H1 (cell line): ENCODE measurements at regions not wholly inside any gene's neighbourhood (a gene's known extent, or its start where the extent isn't known, plus 50 kb on each side); places are given as distances from the start of the nearest gene placed in this dataset.

ENCODE experiments used
- CTCF ChIA-PET: fragments of 300-600 bp; sonication (Branson Sonifier 250); formaldehyde crosslinking; loops from one replicate; lab custom pipeline; 2021; ENCODE audit not compliant: partially characterized antibody; lab: Charles Lee
- POLR2A ChIA-PET: fragments of 300-600 bp; sonication (Branson Sonifier 250); formaldehyde crosslinking; loops from one replicate; lab custom pipeline; 2021; ENCODE audit warnings: inconsistent platforms; ENCODE audit not compliant: partially characterized antibody; lab: Charles Lee
- DNase-seq, 2 experiments: peaks; one replicate each; pipeline versions ENCODE4 v3.0.0 to v3.0.0-alpha.2; 2010 to 2022; ENCODE audit warnings: low spot score in 2 of 2, low read depth in 1 of 2, mixed read lengths in 1 of 2
- FAIRE-seq: peaks from 2 replicates; lab custom pipeline; 2011; peaks lifted over from hg19 to GRCh38; lab: Jason Lieb, UNC
- H2AFZ ChIP-seq: 2 replicates; pipeline ENCODE4 v1.8.1; 2012; ENCODE audit warnings: low read length, inconsistent platforms
- H2AK5ac ChIP-seq: 2 replicates; pipeline ENCODE4 v1.6.1; 2013; ENCODE audit warnings: low read depth, low read length
- H2BK120ac ChIP-seq: replicated peaks from 2 replicates; pipeline ENCODE3; 2013; ENCODE audit warnings: low read depth, low read length, inconsistent platforms
- H2BK12ac ChIP-seq: 2 replicates; pipeline ENCODE4 v1.6.1; 2013; ENCODE audit warnings: low read depth, low read length
- H2BK15ac ChIP-seq: 2 replicates; pipeline ENCODE4 v1.6.1; 2013; ENCODE audit warnings: low read length
- H2BK20ac ChIP-seq: 2 replicates; pipeline ENCODE4 v1.6.1; 2013; ENCODE audit warnings: low read length
- H2BK5ac ChIP-seq: 2 replicates; pipeline ENCODE4 v1.6.1; 2013; ENCODE audit warnings: low read depth, low read length
- H3K14ac ChIP-seq: 2 replicates; pipeline ENCODE4 v1.6.1; 2013; ENCODE audit warnings: inconsistent platforms; ENCODE audit not compliant: insufficient read length
- H3K18ac ChIP-seq: 2 replicates; pipeline ENCODE4 v1.6.1; 2013; ENCODE audit warnings: low read length; ENCODE audit errors: extremely low read depth
- H3K23ac ChIP-seq: 2 replicates; pipeline ENCODE4 v1.6.1; 2013; ENCODE audit warnings: inconsistent platforms; ENCODE audit not compliant: insufficient read length
- H3K23me2 ChIP-seq: 2 replicates; pipeline ENCODE4 v1.6.1; 2013; ENCODE audit warnings: low read depth, low read length
- H3K27ac ChIP-seq: 2 replicates; pipeline ENCODE4 v1.6.1; 2011; ENCODE audit warnings: low read depth, low read length, inconsistent platforms
- H3K27me3 ChIP-seq, 4 experiments: replicated peaks in 1 of 4; 1 replicate in 1 of 4; 2 replicates in 3 of 4; pipeline versions ENCODE4 v1.6.1 to v1.8.1; 2011 to 2013; ENCODE audit warnings: low read length in 3 of 4, mild to moderate bottlenecking in 3 of 4, inconsistent platforms in 2 of 4, mixed read lengths in 2 of 4, moderate library complexity in 1 of 4; ENCODE audit not compliant: control insufficient read depth in 3 of 4, insufficient read depth in 3 of 4; ENCODE audit errors: extremely low read depth in 1 of 4
- H3K36me3 ChIP-seq, 4 experiments: 2 replicates each; pipeline versions ENCODE4 v1.6.1 to v1.8.1; 2011 to 2013; ENCODE audit warnings: mild to moderate bottlenecking in 4 of 4, low read length in 3 of 4, moderate library complexity in 2 of 4, control low read depth in 1 of 4, inconsistent platforms in 1 of 4; ENCODE audit not compliant: insufficient read depth in 4 of 4, control insufficient read depth in 2 of 4
- H3K4ac ChIP-seq: replicated peaks from 2 replicates; pipeline ENCODE3; 2013; ENCODE audit warnings: low read length, low read depth, mixed read lengths, inconsistent platforms; ENCODE audit not compliant: insufficient read length
- H3K4me1 ChIP-seq, 4 experiments: replicated peaks in 1 of 4; 1 replicate in 1 of 4; 2 replicates in 3 of 4; pipeline versions ENCODE4 v1.6.1 to v1.8.1; 2011 to 2013; ENCODE audit warnings: low read length in 3 of 4, inconsistent platforms in 2 of 4, mixed read lengths in 1 of 4; ENCODE audit not compliant: insufficient read depth in 4 of 4, control insufficient read depth in 3 of 4
- H3K4me2 ChIP-seq, 2 experiments: 2 replicates each; pipeline versions ENCODE4 v1.6.1 to v1.8.1; 2011 to 2013; ENCODE audit warnings: low read depth in 2 of 2, low read length in 2 of 2, control low read depth in 1 of 2, inconsistent platforms in 1 of 2, mild to moderate bottlenecking in 1 of 2; ENCODE audit not compliant: insufficient read depth in 1 of 2
- H3K4me3 ChIP-seq, 4 experiments: fragments of 200-600, 300-600 bp in 1 of 4; sonication (generic), shearing (Covaris generic), sonication (Bioruptor Twin) in 1 of 4; 2 replicates each; pipeline versions ENCODE4 v1.5.1 to v1.8.1; 2011 to 2016; ENCODE audit warnings: low read length in 4 of 4, low read depth in 3 of 4, control low read depth in 2 of 4, inconsistent platforms in 2 of 4, mild to moderate bottlenecking in 2 of 4, mixed read lengths in 1 of 4, moderate library complexity in 1 of 4; ENCODE audit not compliant: insufficient read depth in 2 of 4; ENCODE audit errors: extremely low read depth in 1 of 4
- H3K56ac ChIP-seq: replicated peaks from 2 replicates; pipeline ENCODE3; 2013; ENCODE audit warnings: low read depth, mild to moderate bottlenecking, mixed read lengths, low read length, inconsistent platforms; ENCODE audit not compliant: insufficient read length
- H3K79me1 ChIP-seq: 2 replicates; pipeline ENCODE4 v1.6.1; 2013; ENCODE audit warnings: low read depth, low read length, control low read depth
- H3K79me2 ChIP-seq, 2 experiments: 2 replicates each; pipeline versions ENCODE4 v1.6.1 to v1.8.1; 2012 to 2013; ENCODE audit warnings: low read length in 2 of 2, mild to moderate bottlenecking in 2 of 2, inconsistent platforms in 1 of 2; ENCODE audit not compliant: insufficient read depth in 2 of 2, control insufficient read depth in 1 of 2
- H3K9ac ChIP-seq, 4 experiments: replicated peaks in 1 of 4; 1 replicate in 1 of 4; 2 replicates in 3 of 4; pipeline versions ENCODE4 v1.6.1 to v1.8.1; 2011 to 2013; ENCODE audit warnings: low read depth in 3 of 4, low read length in 3 of 4, control low read depth in 2 of 4, mild to moderate bottlenecking in 2 of 4, moderate library complexity in 2 of 4, inconsistent platforms in 1 of 4; ENCODE audit errors: extremely low read depth in 1 of 4
- H3K9me3 ChIP-seq, 2 experiments: 2 replicates each; pipeline versions ENCODE4 v1.6.1 to v1.8.1; 2012 to 2013; ENCODE audit warnings: mild to moderate bottlenecking in 2 of 2, moderate library complexity in 2 of 2, control low read depth in 1 of 2, inconsistent platforms in 1 of 2, low read depth in 1 of 2, low read length in 1 of 2, mixed read lengths in 1 of 2; ENCODE audit not compliant: insufficient read depth in 2 of 2
- H4K20me1 ChIP-seq, 2 experiments: replicated peaks in 1 of 2; 2 replicates each; pipeline versions ENCODE3 to v1.8.1; 2011 to 2013; ENCODE audit warnings: inconsistent platforms in 2 of 2, low read length in 2 of 2, mild to moderate bottlenecking in 1 of 2; ENCODE audit not compliant: insufficient read depth in 2 of 2, control insufficient read depth in 1 of 2
- H4K5ac ChIP-seq: 2 replicates; pipeline ENCODE4 v1.6.1; 2013; ENCODE audit warnings: low read length, low read depth, mixed read lengths, inconsistent platforms; ENCODE audit not compliant: insufficient read length
- H4K8ac ChIP-seq: 2 replicates; pipeline ENCODE4 v1.8.0; 2013; ENCODE audit warnings: mild to moderate bottlenecking, moderate library complexity, low read length, inconsistent platforms; ENCODE audit not compliant: insufficient read depth; ENCODE audit errors: extremely low read depth
- H4K91ac ChIP-seq: replicated peaks from 2 replicates; pipeline ENCODE3; 2013; ENCODE audit warnings: low read length, mixed read lengths, inconsistent platforms; ENCODE audit not compliant: insufficient read length
- ASH2L ChIP-seq: fragments of 200-600, 300-600 bp; sonication (generic); IDR thresholded peaks from one replicate; pipeline ENCODE4 v1.7.1; 2017; ENCODE audit warnings: low read length
- ATF3 ChIP-seq: IDR thresholded peaks from 2 replicates; pipeline ENCODE4 v1.6.1; 2011; ENCODE audit warnings: low read depth, mild to moderate bottlenecking, low read length; ENCODE audit not compliant: insufficient read depth
- BCL11A ChIP-seq, 2 experiments: IDR thresholded peaks; one replicate each; pipeline ENCODE4 v1.6.1; 2011; ENCODE audit warnings: low read depth in 2 of 2, low read length in 2 of 2, mild to moderate bottlenecking in 2 of 2
- CEBPB ChIP-seq: IDR thresholded peaks from 2 replicates; pipeline ENCODE4 v1.6.1; 2012; ENCODE audit warnings: low read depth, low read length
- CHD2 ChIP-seq: IDR thresholded peaks from 2 replicates; pipeline ENCODE4 v1.6.1; 2012; ENCODE audit warnings: low read length, improper control_type of control experiment
- CTCF ChIP-seq, 3 experiments: IDR thresholded peaks; 1 replicate in 2 of 3; 2 replicates in 1 of 3; pipeline versions ENCODE4 v1.5.1 to v1.6.1; 2011; ENCODE audit warnings: low read length in 3 of 3, mild to moderate bottlenecking in 3 of 3, inconsistent platforms in 2 of 3, low read depth in 1 of 3, moderate library complexity in 1 of 3; ENCODE audit not compliant: insufficient read depth in 1 of 3; ENCODE audit errors: control extremely low read depth in 1 of 3
- E2F6 ChIP-seq: IDR thresholded peaks from 2 replicates; pipeline ENCODE4 v1.6.1; 2012; ENCODE audit warnings: inconsistent platforms
- RBBP5 ChIP-seq: IDR thresholded peaks from 2 replicates; pipeline ENCODE4 v1.7.1; 2012; ENCODE audit warnings: low read depth, mild to moderate bottlenecking, inconsistent platforms, low read length, moderate library complexity, borderline replicate concordance
- SAP30 ChIP-seq: fragments of 300-600 bp; sonication (generic); IDR thresholded peaks from 2 replicates; pipeline ENCODE4 v1.7.1; 2012; ENCODE audit warnings: low read length, moderate library complexity, mild to moderate bottlenecking, inconsistent platforms; ENCODE audit not compliant: insufficient read depth, insufficient replicate concordance
- SRF ChIP-seq: IDR thresholded peaks from 2 replicates; pipeline ENCODE4 v1.6.1; 2011; ENCODE audit warnings: mild to moderate bottlenecking, low read depth, low read length, moderate library complexity
- TBP ChIP-seq: IDR thresholded peaks from 2 replicates; pipeline ENCODE4 v1.6.1; 2011; ENCODE audit warnings: low read depth, low read length, improper control_type of control experiment
- YY1 ChIP-seq: IDR thresholded peaks from 2 replicates; pipeline ENCODE4 v1.6.1; 2011; ENCODE audit warnings: low read depth, mild to moderate bottlenecking, low read length
- WGBS, 2 experiments: shearing (Covaris generic) in 1 of 2; methylation state at CpG; one replicate each; pipeline versions ENCODE4 v1.1.6 to v1.1.7; 2013 to 2015; ENCODE audit warnings: low lambda C conversion rate in 2 of 2, mixed read lengths in 2 of 2, inconsistent platforms in 1 of 2, low coverage in 1 of 2, missing lambda C conversion rate in 1 of 2; ENCODE audit not compliant: insufficient replicate concordance in 2 of 2, insufficient coverage in 1 of 2, insufficient read length in 1 of 2; ENCODE audit errors: extremely low coverage in 1 of 2, missing lambda C conversion rate in 1 of 2; 5-methylcytosine and 5-hydroxymethylcytosine counted together

- Histone ChIP-seq H2BK12ac (no peak overlapping the region), H2AFZ (no peak overlapping the region), H3K4me2 (no peak overlapping the region), H3K79me1 (no peaks in the 10 kb centered on the region), H4K20me1 (no peaks in the 10 kb centered on the region), H3K9me3 (no peaks in the 10 kb centered on the region), H2AK5ac (no peak overlapping the region), H3K14ac (no peak overlapping the region), H3K23me2 (no peaks in the 10 kb centered on the region), H4K91ac (no peak overlapping the region), H4K5ac (no peak overlapping the region), H3K79me2 (no peaks in the 10 kb centered on the region), H2BK15ac (no peak overlapping the region), H3K27me3 (no peaks in the 10 kb centered on the region), H2BK20ac (no peak overlapping the region), H3K56ac (no peak overlapping the region), H3K18ac (no peak overlapping the region), H3K4me3 (no peak overlapping the region), H3K4me1 (no peaks in the 10 kb centered on the region), H2BK120ac (no peak overlapping the region), H3K36me3 (no peaks in the 10 kb centered on the region; a peak in 1 of 8 replicates), H2BK5ac (no peak overlapping the region), H3K4ac (no peak overlapping the region), H4K8ac (no peak overlapping the region), H3K23ac (no peak overlapping the region), H3K27ac (no peak overlapping the region), H3K9ac (no peak overlapping the region)
- ChIA-PET CTCF (interaction anchor here (0.6 kb wide), 1 partner anchor 106 kb away, joined by 3 read pairs; no protein-coding TSS in a partner anchor), POLR2A (no interaction called here)
- DNase-seq (no peak), FAIRE-seq (no peak)
- 95% methylated on average over 1 of the region's 1 CpG; no CpG with 5 or more reads in 1 of the 2 experiments for WGBS, 2 experiments
- TF ChIP-seq SRF, result no peak
- no peak for TF ChIP-seq SAP30
- TF ChIP-seq E2F6, result no peak
- no peak for TF ChIP-seq CHD2
- no peak for TF ChIP-seq TBP
- no peak for TF ChIP-seq RBBP5
- TF ChIP-seq ASH2L, result no peak
- no peak for TF ChIP-seq CTCF (IDR thresholded peaks at IDR 0.05; ENCODE audit: control extremely low read depth in 1 of 3, insufficient read depth in 1 of 3, low read depth in 1 of 3, low read length in 3 of 3)
- TF ChIP-seq ATF3, result no peak
- TF ChIP-seq CEBPB, result no peak
- TF ChIP-seq BCL11A (IDR thresholded peaks at IDR 0.05; ENCODE audit: low read depth in 2 of 2, low read length in 2 of 2), result no peak
- TF ChIP-seq YY1, result no peak
Observed at GRCh38 chr14:42992930-42993329, 1386.3 kb downstream of the LRFN5 start.
